ENCODE measurements at regions not wholly inside any gene's neighbourhood (a gene's known extent, or its start where the extent isn't known, plus 50 kb on each side); places are given as distances from the start of the nearest gene placed in this dataset.
"Not testable (repeated sequence)": the region's sequence is repeated elsewhere in the genome, so short reads cannot be mapped to it uniquely, and the experiment has no call there.

- DNase-seq (ENCODE audit: low spot score in 2 of 2) (no peak), ATAC-seq (replicated peaks; ENCODE audit: extremely low read depth, poor library complexity, severe bottlenecking) (no peak)
- H3K4me3 Mint-ChIP-seq: no peak overlapping the region
- H3K4me1 Mint-ChIP-seq: peaks cover 29% of the 10 kb centered on the region
- no peak overlapping the region for H3K27ac Mint-ChIP-seq (ENCODE audit: low read depth)
- H3K36me3 Mint-ChIP-seq (ENCODE audit: insufficient read depth): no peaks in the 10 kb centered on the region
- peaks cover 5% of the 10 kb centered on the region for H3K9me3 Mint-ChIP-seq
- H3K27me3 Mint-ChIP-seq: no peaks in the 10 kb centered on the region
Measured at GRCh38 chr13:40371531-40372125, 294.8 kb downstream of the FOXO1 start.

- H3K27ac Mint-ChIP-seq (ENCODE audit: low read depth): peak overlapping the region; percentile 42
- H3K27me3 Mint-ChIP-seq; H3K4me3 Mint-ChIP-seq; H3K9me3 Mint-ChIP-seq; ATAC-seq (replicated peaks; ENCODE audit: extremely low read depth, poor library complexity, severe bottlenecking); H3K36me3 Mint-ChIP-seq (ENCODE audit: insufficient read depth): not testable (repeated sequence)
- peak in 1 of 2 donors; percentile 14 for DNase-seq (ENCODE audit: low spot score in 2 of 2)
- peaks cover 39% of the 10 kb centered on the region for H3K4me1 Mint-ChIP-seq
Measured at GRCh38 chr13:40373608-40374007, 292.8 kb downstream of the FOXO1 start.

GRCh38 chr13:40375489-40376171 lies 290.8 kb downstream of the FOXO1 start:
- Mint-ChIP-seq H3K4me3 (no peak overlapping the region), H3K27ac (ENCODE audit: low read depth) (no peak overlapping the region), H3K9me3 (peaks cover 10% of the 10 kb centered on the region), H3K4me1 (peaks cover 26% of the 10 kb centered on the region), H3K27me3 (no peaks in the 10 kb centered on the region), H3K36me3 (ENCODE audit: insufficient read depth) (no peaks in the 10 kb centered on the region)
- ATAC-seq (replicated peaks; ENCODE audit: extremely low read depth, poor library complexity, severe bottlenecking): no peak
- DNase-seq (ENCODE audit: low spot score in 2 of 2): no peak

- Mint-ChIP-seq H3K4me3 (no peak overlapping the region), H3K27ac (ENCODE audit: low read depth) (no peak overlapping the region), H3K4me1 (peaks cover 25% of the 10 kb centered on the region), H3K36me3 (ENCODE audit: insufficient read depth) (no peaks in the 10 kb centered on the region), H3K9me3 (peaks cover 10% of the 10 kb centered on the region), H3K27me3 (no peaks in the 10 kb centered on the region)
- ATAC-seq (replicated peaks; ENCODE audit: extremely low read depth, poor library complexity, severe bottlenecking) (no peak), DNase-seq (ENCODE audit: low spot score in 2 of 2) (no peak)
Measured at GRCh38 chr13:40376296-40376849, 290.1 kb downstream of the FOXO1 start.

- ATAC-seq (replicated peaks; ENCODE audit: extremely low read depth, poor library complexity, severe bottlenecking) (no peak), DNase-seq (ENCODE audit: low spot score in 2 of 2) (no peak)
- no peak overlapping the region for H3K27ac Mint-ChIP-seq (ENCODE audit: low read depth)
- no peak overlapping the region for H3K4me3 Mint-ChIP-seq
- peaks cover 25% of the 10 kb centered on the region for H3K4me1 Mint-ChIP-seq
- no peaks in the 10 kb centered on the region for H3K36me3 Mint-ChIP-seq (ENCODE audit: insufficient read depth)
- H3K27me3 Mint-ChIP-seq: no peaks in the 10 kb centered on the region
- peaks cover 10% of the 10 kb centered on the region for H3K9me3 Mint-ChIP-seq
Measured at GRCh38 chr13:40376867-40377535, 289.4 kb downstream of the FOXO1 start.

- no peaks in the 10 kb centered on the region for H3K36me3 Mint-ChIP-seq (ENCODE audit: insufficient read depth)
- H3K4me3 Mint-ChIP-seq: no peak overlapping the region
- ATAC-seq (replicated peaks; ENCODE audit: extremely low read depth, poor library complexity, severe bottlenecking): peak; percentile 34
- H3K27ac Mint-ChIP-seq (ENCODE audit: low read depth): no peak overlapping the region
- H3K9me3 Mint-ChIP-seq: peaks cover 10% of the 10 kb centered on the region
- DNase-seq (ENCODE audit: low spot score in 2 of 2): no peak
- peaks cover 25% of the 10 kb centered on the region for H3K4me1 Mint-ChIP-seq
- no peaks in the 10 kb centered on the region for H3K27me3 Mint-ChIP-seq
Measured at GRCh38 chr13:40377783-40378182, 288.7 kb downstream of the FOXO1 start.

- no peak overlapping the region for H3K4me3 Mint-ChIP-seq
- H3K27me3 Mint-ChIP-seq: no peaks in the 10 kb centered on the region
- no peak overlapping the region for H3K27ac Mint-ChIP-seq (ENCODE audit: low read depth)
- H3K4me1 Mint-ChIP-seq: peaks cover 20% of the 10 kb centered on the region
- ATAC-seq (replicated peaks; ENCODE audit: extremely low read depth, poor library complexity, severe bottlenecking) (no peak), DNase-seq (ENCODE audit: low spot score in 2 of 2) (no peak)
- no peaks in the 10 kb centered on the region for H3K36me3 Mint-ChIP-seq (ENCODE audit: insufficient read depth)
- H3K9me3 Mint-ChIP-seq: peaks cover 4% of the 10 kb centered on the region
Measured at GRCh38 chr13:40379196-40379595, 287.2 kb downstream of the FOXO1 start.

GRCh38 chr13:40379794-40380578 lies 286.5 kb downstream of the FOXO1 start:
- H3K9me3 Mint-ChIP-seq: peaks cover 4% of the 10 kb centered on the region
- H3K4me3 Mint-ChIP-seq: no peak overlapping the region
- H3K4me1 Mint-ChIP-seq: peaks cover 27% of the 10 kb centered on the region
- DNase-seq (ENCODE audit: low spot score in 2 of 2) (no peak), ATAC-seq (replicated peaks; ENCODE audit: extremely low read depth, poor library complexity, severe bottlenecking) (no peak)
- H3K27me3 Mint-ChIP-seq: no peaks in the 10 kb centered on the region
- no peak overlapping the region for H3K27ac Mint-ChIP-seq (ENCODE audit: low read depth)
- no peaks in the 10 kb centered on the region for H3K36me3 Mint-ChIP-seq (ENCODE audit: insufficient read depth)

GRCh38 chr13:40381935-40382764 lies 284.3 kb downstream of the FOXO1 start:
- H3K36me3 Mint-ChIP-seq (ENCODE audit: insufficient read depth): no peaks in the 10 kb centered on the region
- no peaks in the 10 kb centered on the region for H3K27me3 Mint-ChIP-seq
- DNase-seq (ENCODE audit: low spot score in 2 of 2): no peak
- peak; percentile 35 for ATAC-seq (replicated peaks; ENCODE audit: extremely low read depth, poor library complexity, severe bottlenecking)
- H3K4me3 Mint-ChIP-seq: no peak overlapping the region
- H3K9me3 Mint-ChIP-seq: peaks cover 4% of the 10 kb centered on the region
- peaks cover 39% of the 10 kb centered on the region for H3K4me1 Mint-ChIP-seq
- peak overlapping the region; percentile 59 for H3K27ac Mint-ChIP-seq (ENCODE audit: low read depth)

- Mint-ChIP-seq H3K4me1 (peaks cover 41% of the 10 kb centered on the region), H3K9me3 (peaks cover 4% of the 10 kb centered on the region), H3K27ac (ENCODE audit: low read depth) (peak overlapping the region; percentile 63), H3K4me3 (peak overlapping the region; percentile 73), H3K36me3 (ENCODE audit: insufficient read depth) (peaks cover 2% of the 10 kb centered on the region), H3K27me3 (no peaks in the 10 kb centered on the region)
- DNase-seq (ENCODE audit: low spot score in 2 of 2): no peak
- no peak for ATAC-seq (replicated peaks; ENCODE audit: extremely low read depth, poor library complexity, severe bottlenecking)
Measured at GRCh38 chr13:40383132-40383531, 283.3 kb downstream of the FOXO1 start.

GRCh38 chr13:40383885-40384284 lies 282.6 kb downstream of the FOXO1 start:
- ATAC-seq (replicated peaks; ENCODE audit: extremely low read depth, poor library complexity, severe bottlenecking): peak; percentile 17
- peaks cover 4% of the 10 kb centered on the region for H3K36me3 Mint-ChIP-seq (ENCODE audit: insufficient read depth)
- DNase-seq (ENCODE audit: low spot score in 2 of 2): no peak
- H3K27ac Mint-ChIP-seq (ENCODE audit: low read depth): peak overlapping the region; percentile 63
- H3K9me3 Mint-ChIP-seq: no peaks in the 10 kb centered on the region
- H3K4me3 Mint-ChIP-seq: peak overlapping the region; percentile 73
- H3K27me3 Mint-ChIP-seq: no peaks in the 10 kb centered on the region
- H3K4me1 Mint-ChIP-seq: peaks cover 44% of the 10 kb centered on the region

Measured in central memory CD8-positive, alpha-beta T cell (primary cell).